ENCODE measurements at regions not wholly inside any gene's neighbourhood (a gene's known extent, or its start where the extent isn't known, plus 50 kb on each side); places are given as distances from the start of the nearest gene placed in this dataset.
"Not testable (repeated sequence)": the region's sequence is repeated elsewhere in the genome, so short reads cannot be mapped to it uniquely, and the experiment has no call there.

DNA sequence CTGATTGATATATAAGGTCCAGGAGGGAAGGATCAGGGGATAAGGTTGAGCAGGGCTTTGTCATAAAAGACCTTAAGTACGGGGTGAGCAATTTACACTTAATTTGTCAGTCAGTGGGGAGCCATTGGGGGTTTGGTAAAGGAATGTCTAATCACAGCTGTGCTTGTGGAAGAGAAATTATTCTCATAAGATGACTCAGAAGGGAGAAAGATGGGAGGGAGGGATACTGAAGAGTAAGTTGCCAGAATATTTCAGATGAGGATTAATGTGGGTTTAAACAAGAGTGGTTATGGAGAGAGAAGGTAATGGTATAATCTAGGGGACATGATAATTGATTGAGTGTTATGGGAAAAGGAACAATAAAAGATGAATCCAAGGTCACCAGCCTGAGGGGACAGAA lies 500.1 kb upstream of the CCDC196 start:
- TF ChIP-seq, protein P1, sequence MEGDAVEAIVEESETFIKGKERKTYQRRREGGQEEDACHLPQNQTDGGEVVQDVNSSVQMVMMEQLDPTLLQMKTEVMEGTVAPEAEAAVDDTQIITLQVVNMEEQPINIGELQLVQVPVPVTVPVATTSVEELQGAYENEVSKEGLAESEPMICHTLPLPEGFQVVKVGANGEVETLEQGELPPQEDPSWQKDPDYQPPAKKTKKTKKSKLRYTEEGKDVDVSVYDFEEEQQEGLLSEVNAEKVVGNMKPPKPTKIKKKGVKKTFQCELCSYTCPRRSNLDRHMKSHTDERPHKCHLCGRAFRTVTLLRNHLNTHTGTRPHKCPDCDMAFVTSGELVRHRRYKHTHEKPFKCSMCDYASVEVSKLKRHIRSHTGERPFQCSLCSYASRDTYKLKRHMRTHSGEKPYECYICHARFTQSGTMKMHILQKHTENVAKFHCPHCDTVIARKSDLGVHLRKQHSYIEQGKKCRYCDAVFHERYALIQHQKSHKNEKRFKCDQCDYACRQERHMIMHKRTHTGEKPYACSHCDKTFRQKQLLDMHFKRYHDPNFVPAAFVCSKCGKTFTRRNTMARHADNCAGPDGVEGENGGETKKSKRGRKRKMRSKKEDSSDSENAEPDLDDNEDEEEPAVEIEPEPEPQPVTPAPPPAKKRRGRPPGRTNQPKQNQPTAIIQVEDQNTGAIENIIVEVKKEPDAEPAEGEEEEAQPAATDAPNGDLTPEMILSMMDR (IDR thresholded peaks at IDR 0.05; ENCODE audit: control insufficient read depth, insufficient read depth, low read depth, low read length, missing control alignments), result no peak
- H3K4me3 ChIP-seq (ENCODE audit: control insufficient read depth, low read depth, low read length), result no peak overlapping the region
- no peak for DNase-seq (ENCODE audit: low read depth)

GRCh38 chr14:65989981-65990380 lies 496.2 kb upstream of the CCDC196 start:
- no peak overlapping the region for H3K4me3 ChIP-seq (ENCODE audit: control insufficient read depth, low read depth, low read length)
- DNase-seq (ENCODE audit: low read depth), result no peak
- TF ChIP-seq, protein P1 (IDR thresholded peaks at IDR 0.05; ENCODE audit: control insufficient read depth, insufficient read depth, low read depth, low read length, missing control alignments), result no peak

- H3K4me3 ChIP-seq (ENCODE audit: control insufficient read depth, low read depth, low read length), result no peak overlapping the region
- TF ChIP-seq, protein P1 (IDR thresholded peaks at IDR 0.05; ENCODE audit: control insufficient read depth, insufficient read depth, low read depth, low read length, missing control alignments), result no peak
- DNase-seq (ENCODE audit: low read depth), result no peak
Observed at GRCh38 chr14:65991104-65991503, 495.1 kb upstream of the CCDC196 start.

DNA sequence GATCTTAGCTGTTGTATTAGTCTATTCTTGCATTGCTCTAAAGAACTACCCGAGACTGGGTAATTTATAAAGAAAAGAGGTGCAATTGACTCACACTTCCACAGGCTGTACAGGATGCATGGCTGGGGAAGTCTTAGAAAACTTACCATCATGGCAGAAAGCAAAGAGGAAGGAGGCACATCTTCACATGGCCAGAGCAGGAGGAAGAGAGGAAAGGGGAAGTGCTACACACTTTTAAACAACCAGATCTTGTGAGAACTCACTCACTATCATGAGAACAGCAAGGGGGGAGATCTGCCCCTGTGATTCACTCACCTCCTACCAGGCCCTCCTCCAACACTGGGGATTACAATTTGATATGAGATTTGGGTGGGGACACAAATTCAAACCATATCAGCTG lies 494.2 kb upstream of the CCDC196 start:
- DNase-seq (ENCODE audit: low read depth); H3K4me3 ChIP-seq (ENCODE audit: control insufficient read depth, low read depth, low read length): not testable (repeated sequence)

DNA sequence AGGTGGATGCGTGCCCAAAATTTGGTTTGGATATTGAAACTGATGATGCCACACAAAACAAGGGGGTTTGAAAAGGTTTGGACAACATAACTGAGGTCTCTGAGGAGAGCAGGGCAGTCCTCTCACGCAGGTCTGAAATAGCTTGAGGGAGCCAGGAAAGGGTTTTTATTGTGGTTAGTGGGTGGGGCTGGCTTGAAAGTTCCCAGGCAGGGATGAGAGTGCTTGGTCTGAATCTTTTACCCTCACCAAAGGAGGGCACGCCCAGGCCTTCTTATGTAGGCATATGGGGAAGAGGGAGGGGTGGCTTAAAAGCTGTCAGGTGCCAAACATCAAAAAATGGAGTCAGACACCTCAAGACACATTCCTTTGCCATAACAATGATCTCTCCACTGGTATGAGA lies 493.1 kb upstream of the CCDC196 start:
- no peak for DNase-seq (ENCODE audit: low read depth)

GRCh38 chr14:65993996-65994395 lies 492.2 kb upstream of the CCDC196 start:
- TF ChIP-seq, protein P1 (IDR thresholded peaks at IDR 0.05; ENCODE audit: control insufficient read depth, insufficient read depth, low read depth, low read length, missing control alignments), result no peak
- H3K4me3 ChIP-seq (ENCODE audit: control insufficient read depth, low read depth, low read length), result no peak overlapping the region
- no peak for DNase-seq (ENCODE audit: low read depth)

More for the DNA sequence above, 493.1 kb upstream of the CCDC196 start:
- TF ChIP-seq, protein P1 (IDR thresholded peaks at IDR 0.05; ENCODE audit: control insufficient read depth, insufficient read depth, low read depth, low read length, missing control alignments), result no peak
- no peak overlapping the region for H3K4me3 ChIP-seq (ENCODE audit: control insufficient read depth, low read depth, low read length)

GRCh38 chr14:65997347-65997746 lies 488.8 kb upstream of the CCDC196 start:
- TF ChIP-seq, protein P1 (IDR thresholded peaks at IDR 0.05; ENCODE audit: control insufficient read depth, insufficient read depth, low read depth, low read length, missing control alignments), result no peak
- H3K4me3 ChIP-seq (ENCODE audit: control insufficient read depth, low read depth, low read length), result no peak overlapping the region
- DNase-seq (ENCODE audit: low read depth), result no peak

All from AG09309 (cell line).